Peyer's patch (tissue), 4 donors: ENCODE measurements at regions not wholly inside any gene's neighbourhood (a gene's known extent, or its start where the extent isn't known, plus 50 kb on each side); places are given as distances from the start of the nearest gene placed in this dataset.

Experiments
- DNase-seq, 3 donors: peaks; one replicate each; pipeline ENCODE4 v3.0.0-alpha.2; 2017 to 2019
- H3K27ac ChIP-seq, 4 donors: fragments of 200-600 bp; sonication (generic); one replicate each; pipeline ENCODE4 v1.5.1; 2016 to 2019
- H3K27me3 ChIP-seq, 2 donors: fragments of 200-600 bp; sonication (generic); one replicate each; pipeline ENCODE4 v1.5.1; 2019
- H3K36me3 ChIP-seq, 3 donors: fragments of 200-600 bp; sonication (generic); one replicate each; pipeline ENCODE4 v1.5.1; 2016 to 2019
- H3K4me1 ChIP-seq, 4 donors: fragments of 200-600 bp; sonication (generic); one replicate each; pipeline ENCODE4 v1.5.1; 2016 to 2019
- H3K4me3 ChIP-seq, 4 donors: fragments of 200-600 bp; sonication (generic); 1 replicate in 3 of 4; 2 replicates in 1 of 4; pipeline ENCODE4 v1.5.1; 2016 to 2019; ENCODE audit warnings: mild to moderate bottlenecking in 1 of 4
- H3K9me3 ChIP-seq, 4 donors: fragments of 200-600 bp; sonication (generic); one replicate each; pipeline ENCODE4 v1.5.1; 2016 to 2019; ENCODE audit warnings: mild to moderate bottlenecking in 1 of 4
- POLR2A ChIP-seq, 2 donors: fragments of 450-650 bp; IDR thresholded peaks; one replicate each; pipeline ENCODE4 v1.5.1; 2017; ENCODE audit warnings: antibody characterized with exemption in 2 of 2, mild to moderate bottlenecking in 2 of 2, moderate library complexity in 2 of 2
- TF ChIP-seq, protein P1 (sequence below), 6 experiments: fragments of 450-650 bp in 4 of 6; fragments of 200-600 bp in 2 of 6; sonication (generic) in 1 of 6; IDR thresholded peaks; one replicate each; pipeline ENCODE4 v1.5.1; 2017 to 2019; ENCODE audit warnings: antibody characterized with exemption in 6 of 6, mild to moderate bottlenecking in 3 of 6, moderate library complexity in 1 of 6

DNA sequence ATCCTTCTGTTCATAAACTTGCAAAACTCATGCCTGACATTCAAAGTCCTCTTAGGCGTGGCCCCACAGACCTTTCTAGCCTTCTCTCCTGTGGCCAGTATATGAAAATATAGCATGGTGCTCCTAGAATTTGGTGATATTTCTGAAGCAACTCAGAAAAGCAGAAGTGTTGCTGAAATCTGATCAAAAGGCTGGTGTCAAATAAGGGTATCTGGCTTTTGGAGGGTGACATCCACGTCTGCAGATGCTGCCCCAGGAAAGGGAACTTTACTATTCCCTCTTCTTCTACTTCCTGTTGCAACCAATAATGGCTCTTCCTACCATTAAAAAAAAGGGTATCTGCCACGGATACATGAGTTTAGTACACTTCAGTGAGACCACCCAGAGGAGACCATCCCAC, 83.9 kb upstream of the RPS6KA3 start:
- Histone ChIP-seq H3K9me3 (no peaks in the 10 kb centered on the region), H3K4me3 (no peak overlapping the region), H3K4me1 (no peaks in the 10 kb centered on the region), H3K27me3 (no peaks in the 10 kb centered on the region), H3K36me3 (no peaks in the 10 kb centered on the region), H3K27ac (no peak overlapping the region)
- no peak for DNase-seq
- TF ChIP-seq, protein P1, sequence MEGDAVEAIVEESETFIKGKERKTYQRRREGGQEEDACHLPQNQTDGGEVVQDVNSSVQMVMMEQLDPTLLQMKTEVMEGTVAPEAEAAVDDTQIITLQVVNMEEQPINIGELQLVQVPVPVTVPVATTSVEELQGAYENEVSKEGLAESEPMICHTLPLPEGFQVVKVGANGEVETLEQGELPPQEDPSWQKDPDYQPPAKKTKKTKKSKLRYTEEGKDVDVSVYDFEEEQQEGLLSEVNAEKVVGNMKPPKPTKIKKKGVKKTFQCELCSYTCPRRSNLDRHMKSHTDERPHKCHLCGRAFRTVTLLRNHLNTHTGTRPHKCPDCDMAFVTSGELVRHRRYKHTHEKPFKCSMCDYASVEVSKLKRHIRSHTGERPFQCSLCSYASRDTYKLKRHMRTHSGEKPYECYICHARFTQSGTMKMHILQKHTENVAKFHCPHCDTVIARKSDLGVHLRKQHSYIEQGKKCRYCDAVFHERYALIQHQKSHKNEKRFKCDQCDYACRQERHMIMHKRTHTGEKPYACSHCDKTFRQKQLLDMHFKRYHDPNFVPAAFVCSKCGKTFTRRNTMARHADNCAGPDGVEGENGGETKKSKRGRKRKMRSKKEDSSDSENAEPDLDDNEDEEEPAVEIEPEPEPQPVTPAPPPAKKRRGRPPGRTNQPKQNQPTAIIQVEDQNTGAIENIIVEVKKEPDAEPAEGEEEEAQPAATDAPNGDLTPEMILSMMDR (IDR thresholded peaks at IDR 0.05): no peak
- TF ChIP-seq POLR2A (IDR thresholded peaks at IDR 0.05): no peak

DNA sequence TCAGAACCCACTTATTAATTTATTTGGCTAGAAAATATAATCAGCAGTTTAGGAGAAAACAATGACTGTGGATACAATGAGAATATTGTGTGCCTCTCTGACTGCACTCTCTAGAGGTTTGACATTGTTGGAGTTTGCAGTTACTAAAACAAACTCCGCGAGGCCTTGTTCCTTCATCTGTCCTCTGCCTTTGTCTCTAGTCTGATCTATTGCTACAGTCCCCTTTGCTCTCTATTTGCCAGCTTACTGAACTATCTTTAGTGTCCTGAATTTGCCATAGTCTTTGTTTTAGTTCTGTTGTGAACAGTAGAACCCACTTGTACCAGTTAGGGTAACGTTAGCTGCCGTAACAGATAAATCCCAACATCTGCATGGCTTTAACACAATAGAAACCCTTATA, 81.4 kb upstream of the RPS6KA3 start:
- Histone ChIP-seq H3K27ac (no peak overlapping the region), H3K36me3 (no peaks in the 10 kb centered on the region), H3K4me3 (no peak overlapping the region), H3K4me1 (no peaks in the 10 kb centered on the region), H3K9me3 (no peaks in the 10 kb centered on the region), H3K27me3 (no peaks in the 10 kb centered on the region)
- no peak for DNase-seq
- TF ChIP-seq POLR2A (IDR thresholded peaks at IDR 0.05): no peak
- TF ChIP-seq, protein P1 (IDR thresholded peaks at IDR 0.05): no peak

DNA sequence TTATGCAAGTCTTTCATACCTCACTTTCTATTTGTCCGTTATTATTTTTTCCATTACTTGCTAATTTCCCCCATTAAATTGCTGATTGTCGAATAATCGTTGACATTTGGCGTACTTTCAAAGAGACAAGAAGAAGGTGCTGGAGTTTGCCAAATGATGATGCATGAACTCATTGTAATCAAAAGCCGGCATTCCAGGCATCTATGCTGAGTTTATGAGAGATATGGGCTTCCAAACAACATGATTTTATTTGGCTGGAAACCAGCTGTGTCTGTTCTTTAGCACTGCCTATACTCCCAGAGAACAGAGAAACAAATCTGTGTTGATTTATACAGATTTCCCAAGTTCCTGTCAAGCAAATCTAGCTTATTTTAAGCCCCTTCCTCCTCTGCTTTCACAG, 80.8 kb upstream of the RPS6KA3 start:
- H3K4me3 ChIP-seq: no peak overlapping the region
- no peak for DNase-seq

DNA sequence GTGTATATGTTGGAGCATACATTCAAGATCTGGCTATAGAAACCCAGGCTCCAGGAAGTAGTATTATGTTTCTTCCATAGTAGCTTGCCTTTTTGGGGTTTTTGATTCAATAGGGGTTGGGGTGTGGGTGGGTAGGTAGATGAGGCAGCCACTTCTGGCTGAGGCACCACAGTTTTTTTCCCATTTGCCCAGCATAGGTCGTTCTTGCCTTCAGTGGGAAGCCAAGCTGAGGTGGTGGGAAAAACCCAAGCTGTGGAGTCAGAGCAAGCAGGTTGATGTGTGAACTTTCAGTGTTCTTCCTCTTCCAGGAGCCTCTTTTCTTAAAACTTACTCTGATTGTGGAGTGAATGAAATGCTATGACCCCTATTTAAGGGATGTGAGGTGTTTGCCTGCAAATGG, 67.0 kb upstream of the RPS6KA3 start:
- H3K36me3 ChIP-seq: no peaks in the 10 kb centered on the region
- no peaks in the 10 kb centered on the region for H3K9me3 ChIP-seq
- H3K27ac ChIP-seq: no peak overlapping the region
- H3K27me3 ChIP-seq: no peaks in the 10 kb centered on the region
- TF ChIP-seq POLR2A (IDR thresholded peaks at IDR 0.05): no peak
- TF ChIP-seq, protein P1 (IDR thresholded peaks at IDR 0.05): no peak
- no peak for DNase-seq
- no peak overlapping the region for H3K4me3 ChIP-seq
- no peaks in the 10 kb centered on the region for H3K4me1 ChIP-seq

More for the DNA sequence above, 80.8 kb upstream of the RPS6KA3 start:
- Histone ChIP-seq H3K27ac (no peak overlapping the region), H3K9me3 (no peaks in the 10 kb centered on the region), H3K27me3 (no peaks in the 10 kb centered on the region), H3K4me1 (no peaks in the 10 kb centered on the region), H3K36me3 (no peaks in the 10 kb centered on the region)
- no peak for TF ChIP-seq POLR2A (IDR thresholded peaks at IDR 0.05)
- TF ChIP-seq, protein P1 (IDR thresholded peaks at IDR 0.05): no peak

DNA sequence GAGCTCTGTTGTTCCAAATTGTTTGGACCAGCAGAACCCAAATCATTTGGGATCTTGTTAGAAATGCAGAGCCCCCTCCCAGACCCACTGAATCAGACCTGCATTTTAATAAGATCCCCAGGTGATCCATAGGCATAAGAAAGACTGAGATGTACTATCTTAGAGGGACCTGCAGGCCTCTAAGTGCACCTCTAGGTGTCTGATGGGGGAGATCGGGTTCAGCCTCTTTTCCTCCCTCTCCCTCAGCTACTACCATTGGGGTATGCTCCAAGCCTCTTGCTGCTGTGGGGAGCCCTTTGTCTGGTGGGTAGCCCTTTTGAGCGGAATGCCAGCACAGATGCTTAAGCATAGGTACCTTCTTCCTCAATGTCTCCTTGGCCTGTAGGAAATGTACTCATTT, 63.8 kb upstream of the RPS6KA3 start:
- TF ChIP-seq POLR2A (IDR thresholded peaks at IDR 0.05): no peak
- TF ChIP-seq, protein P1 (IDR thresholded peaks at IDR 0.05): no peak
- DNase-seq: no peak
- Histone ChIP-seq H3K4me1 (no peaks in the 10 kb centered on the region), H3K9me3 (no peaks in the 10 kb centered on the region), H3K27me3 (no peaks in the 10 kb centered on the region), H3K36me3 (no peaks in the 10 kb centered on the region), H3K27ac (no peak overlapping the region), H3K4me3 (no peak overlapping the region)

DNA sequence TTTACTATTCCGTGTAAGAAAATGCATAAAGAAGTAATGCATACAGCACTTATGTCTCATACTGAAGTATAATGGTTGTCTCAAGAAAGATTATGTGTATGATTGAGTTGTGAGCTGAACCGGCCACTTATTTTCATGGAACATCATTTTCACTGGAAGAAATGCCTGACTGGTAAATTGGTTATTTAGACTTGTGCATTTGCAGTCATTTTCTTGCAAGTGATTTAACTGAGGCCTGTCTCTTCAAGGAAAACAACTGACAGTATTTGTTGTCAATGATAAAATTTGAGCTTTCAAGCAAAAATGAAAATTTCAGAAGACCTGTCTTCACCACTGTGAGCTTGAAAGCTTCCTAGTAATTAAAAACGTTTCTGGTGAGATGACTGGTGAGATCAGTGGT, 62.7 kb upstream of the RPS6KA3 start:
- Histone ChIP-seq H3K4me1 (no peaks in the 10 kb centered on the region), H3K9me3 (no peaks in the 10 kb centered on the region), H3K27ac (no peak overlapping the region), H3K36me3 (no peaks in the 10 kb centered on the region), H3K27me3 (no peaks in the 10 kb centered on the region), H3K4me3 (no peak overlapping the region)
- TF ChIP-seq POLR2A (IDR thresholded peaks at IDR 0.05): no peak
- TF ChIP-seq, protein P1 (IDR thresholded peaks at IDR 0.05): no peak
- no peak for DNase-seq
